HG02610 (cell line): ENCODE measurements at regions not wholly inside any gene's neighbourhood (a gene's known extent, or its start where the extent isn't known, plus 50 kb on each side); places are given as distances from the start of the nearest gene placed in this dataset.

Source experiments
- ATAC-seq: cut with Tn5 transposase; IDR thresholded peaks from one replicate; pipeline ENCODE4 v1.9.1; 2021; ENCODE audit warnings: mild to moderate bottlenecking, moderate library complexity; ENCODE audit not compliant: unreplicated experiment

GRCh38 chr12:114935658-114936057 is 251.7 kb upstream of the TBX3 start:
- no peak for ATAC-seq

GRCh38 chr12:114933428-114934160 is 249.6 kb upstream of the TBX3 start:
- no peak for ATAC-seq

GRCh38 chr12:114932806-114933205 is 248.8 kb upstream of the TBX3 start:
- no peak for ATAC-seq

GRCh38 chr12:114931025-114931424 is 247.1 kb upstream of the TBX3 start:
- ATAC-seq: no peak

GRCh38 chr12:114926341-114926740 is 242.4 kb upstream of the TBX3 start:
- ATAC-seq: no peak

- no peak for ATAC-seq
Measured at GRCh38 chr12:114924946-114925475, 241.0 kb upstream of the TBX3 start.

GRCh38 chr12:114921781-114922180 is 237.8 kb upstream of the TBX3 start:
- ATAC-seq: no peak

GRCh38 chr12:114920771-114921554 is 237.0 kb upstream of the TBX3 start:
- ATAC-seq: no peak

GRCh38 chr12:114919479-114919878 is 235.5 kb upstream of the TBX3 start:
- no peak for ATAC-seq

GRCh38 chr12:114918535-114919233 is 234.7 kb upstream of the TBX3 start:
- ATAC-seq: no peak

GRCh38 chr12:114917953-114918352 is 234.0 kb upstream of the TBX3 start:
- ATAC-seq: no peak

- no peak for ATAC-seq
Measured at GRCh38 chr12:114917307-114917706, 233.3 kb upstream of the TBX3 start.

- ATAC-seq: no peak
Measured at GRCh38 chr12:114916541-114916940, 232.6 kb upstream of the TBX3 start.

- no peak for ATAC-seq
Measured at GRCh38 chr12:114916124-114916523, 232.1 kb upstream of the TBX3 start.

GRCh38 chr12:114913871-114914801 is 230.2 kb upstream of the TBX3 start:
- ATAC-seq: no peak

GRCh38 chr12:114912811-114913210 is 228.8 kb upstream of the TBX3 start:
- ATAC-seq: no peak

- no peak for ATAC-seq
Measured at GRCh38 chr12:114911196-114911595, 227.2 kb upstream of the TBX3 start.

- ATAC-seq: no peak
Measured at GRCh38 chr12:114904254-114905003, 220.5 kb upstream of the TBX3 start.

- no peak for ATAC-seq
Measured at GRCh38 chr12:114903083-114903691, 219.2 kb upstream of the TBX3 start.
